IMR-90 (cell line): ENCODE measurements at regions not wholly inside any gene's neighbourhood (a gene's known extent, or its start where the extent isn't known, plus 50 kb on each side); places are given as distances from the start of the nearest gene placed in this dataset.

Experiments used
- ATAC-seq: fragments of 200-7000 bp; cut with Tn5 transposase; 2 replicates; pipeline ENCODE4 v1.9.1; 2020; ENCODE audit warnings: low read depth, mild to moderate bottlenecking, moderate library complexity
- BruUV-seq: library from RNA; stranded (reverse); fragments of 400-500 nt; replicated peaks from 2 replicates; lab custom pipeline; 2021; lab: Mats Ljungman, UMichigan
- CTCF ChIA-PET: fragments of 300-600 bp; formaldehyde crosslinking; extraction: SDS; loops from one replicate; lab custom pipeline; 2021; ENCODE audit warnings: antibody characterized with exemption; lab: Yijun Ruan, JAX
- POLR2A ChIA-PET: fragments of 300-600 bp; sonication (Branson Sonifier 250); formaldehyde crosslinking; loops from one replicate; lab custom pipeline; 2022; ENCODE audit warnings: antibody characterized with exemption; ENCODE audit not compliant: unreplicated experiment; lab: Charles Lee
- DNase-seq: peaks from one replicate; pipeline ENCODE4 v3.0.0; 2013
- H2AFZ ChIP-seq: replicated peaks from 2 replicates; pipeline ENCODE3; 2013; ENCODE audit warnings: low read length, mild to moderate bottlenecking; ENCODE audit not compliant: poor library complexity
- H2AK5ac ChIP-seq: 2 replicates; pipeline ENCODE4 v1.6.1; 2013; ENCODE audit warnings: low read depth, low read length, inconsistent platforms
- H2AK9ac ChIP-seq: replicated peaks from 2 replicates; pipeline ENCODE3; 2013; ENCODE audit warnings: mild to moderate bottlenecking, low read depth, low read length, moderate library complexity; ENCODE audit not compliant: poor library complexity
- H2BK120ac ChIP-seq: 2 replicates; pipeline ENCODE4 v1.6.1; 2013; ENCODE audit warnings: low read depth, low read length, inconsistent platforms
- H2BK15ac ChIP-seq: 3 replicates; pipeline ENCODE4 v1.6.1; 2013; ENCODE audit warnings: low read depth, low read length, inconsistent platforms
- H2BK20ac ChIP-seq: 2 replicates; pipeline ENCODE4 v1.6.1; 2013; ENCODE audit warnings: low read depth, mild to moderate bottlenecking, inconsistent platforms, low read length, moderate library complexity
- H2BK5ac ChIP-seq: 2 replicates; pipeline ENCODE4 v1.6.1; 2013; ENCODE audit warnings: mild to moderate bottlenecking, low read depth, low read length, inconsistent platforms; ENCODE audit not compliant: poor library complexity, severe bottlenecking
- H3K14ac ChIP-seq: replicated peaks from 2 replicates; pipeline ENCODE4 v1.6.1; 2013; ENCODE audit warnings: low read depth, low read length, inconsistent platforms
- H3K18ac ChIP-seq: 2 replicates; pipeline ENCODE4 v1.6.1; 2013; ENCODE audit warnings: low read depth, low read length, control low read depth
- H3K23ac ChIP-seq: 2 replicates; pipeline ENCODE4 v1.6.1; 2013; ENCODE audit warnings: low read depth, low read length, inconsistent platforms
- H3K27ac ChIP-seq: 2 replicates; pipeline ENCODE4 v1.5.1; 2013; ENCODE audit warnings: mild to moderate bottlenecking, control low read depth, low read length; ENCODE audit not compliant: insufficient read depth
- H3K27me3 ChIP-seq: 2 replicates; pipeline ENCODE4 v1.6.1; 2013; ENCODE audit warnings: low read length; ENCODE audit not compliant: control insufficient read depth, insufficient read depth
- H3K36me3 ChIP-seq: 2 replicates; pipeline ENCODE4 v1.6.1; 2013; ENCODE audit warnings: low read length, mixed read lengths; ENCODE audit not compliant: control insufficient read depth, insufficient read depth
- H3K4ac ChIP-seq: 2 replicates; pipeline ENCODE4 v1.6.1; 2013; ENCODE audit warnings: low read depth, low read length, inconsistent platforms
- H3K4me1 ChIP-seq: 2 replicates; pipeline ENCODE4 v1.6.1; 2013; ENCODE audit warnings: low read length, mixed read lengths; ENCODE audit not compliant: control insufficient read depth, insufficient read depth
- H3K4me2 ChIP-seq: 2 replicates; pipeline ENCODE4 v1.6.1; 2013; ENCODE audit warnings: low read depth, mild to moderate bottlenecking, control low read depth, low read length, moderate library complexity
- H3K4me3 ChIP-seq: 2 replicates; pipeline ENCODE4 v1.5.1; 2013; ENCODE audit warnings: low read depth, mild to moderate bottlenecking, control low read depth, low read length, moderate library complexity; ENCODE audit not compliant: insufficient read depth
- H3K56ac ChIP-seq: 2 replicates; pipeline ENCODE4 v1.6.1; 2013; ENCODE audit warnings: low read length, inconsistent platforms; ENCODE audit not compliant: insufficient read depth; ENCODE audit errors: extremely low read depth
- H3K79me1 ChIP-seq, 2 experiments: 2 replicates each; pipeline ENCODE4 v1.6.1; 2013; ENCODE audit warnings: low read length in 2 of 2, inconsistent platforms in 1 of 2, low read depth in 1 of 2
- H3K9ac ChIP-seq: 2 replicates; pipeline ENCODE4 v1.6.1; 2013; ENCODE audit warnings: low read depth, low read length, control low read depth
- H3K9me1 ChIP-seq: 2 replicates; pipeline ENCODE4 v1.6.1; 2013; ENCODE audit warnings: low read length, inconsistent platforms; ENCODE audit not compliant: insufficient read depth
- H3K9me3 ChIP-seq: 2 replicates; pipeline ENCODE4 v1.6.1; 2013; ENCODE audit warnings: low read length; ENCODE audit not compliant: control insufficient read depth, insufficient read depth
- H4K20me1 ChIP-seq: 2 replicates; pipeline ENCODE4 v1.6.1; 2013; ENCODE audit warnings: low read length, inconsistent platforms; ENCODE audit not compliant: insufficient read depth
- H4K5ac ChIP-seq: 2 replicates; pipeline ENCODE4 v1.6.1; 2013; ENCODE audit warnings: mild to moderate bottlenecking, low read depth, low read length, control low read depth
- H4K8ac ChIP-seq, 2 experiments: 2 replicates each; pipeline ENCODE4 v1.6.1; 2013; ENCODE audit warnings: low read depth in 2 of 2, low read length in 2 of 2, control low read depth in 1 of 2, inconsistent platforms in 1 of 2
- H4K91ac ChIP-seq: 2 replicates; pipeline ENCODE4 v1.6.1; 2013; ENCODE audit warnings: low read depth, low read length, inconsistent platforms; ENCODE audit not compliant: insufficient read depth
- BHLHE40 ChIP-seq: fragments of 150-350 bp; IDR thresholded peaks from 2 replicates; pipeline ENCODE4 v1.6.1; 2016; ENCODE audit warnings: mild to moderate bottlenecking, low read depth, low read length
- CTCF ChIP-seq: conservative IDR thresholded peaks from 2 replicates; pipeline ENCODE4 v1.5.1; 2012; ENCODE audit warnings: mild to moderate bottlenecking, low read depth, low read length, improper control_type of control experiment
- MAFK ChIP-seq: IDR thresholded peaks from 2 replicates; pipeline ENCODE4 v1.6.1; 2012; ENCODE audit warnings: low read depth, low read length, improper control_type of control experiment
- NFE2L2 ChIP-seq: fragments of 150-350 bp; IDR thresholded peaks from 2 replicates; pipeline ENCODE4 v1.6.1; 2016; ENCODE audit warnings: low read depth, mild to moderate bottlenecking, low read length
- RAD21 ChIP-seq: IDR thresholded peaks from 2 replicates; pipeline ENCODE4 v1.6.1; 2012; ENCODE audit warnings: low read length, improper control_type of control experiment
- SMC3 ChIP-seq: fragments of 150-350 bp; IDR thresholded peaks from 2 replicates; pipeline ENCODE4 v1.6.1; 2016; ENCODE audit warnings: low read depth, mild to moderate bottlenecking, antibody characterized with exemption, low read length, moderate library complexity
- USF2 ChIP-seq: fragments of 150-350 bp; IDR thresholded peaks from 2 replicates; pipeline ENCODE4 v1.6.1; 2017; ENCODE audit warnings: mild to moderate bottlenecking, antibody characterized with exemption, low read length, low read depth
- WGBS, 2 experiments: methylation state at CpG; one replicate each; pipeline versions ENCODE4 v1.1.5 to v1.1.7; 2013; ENCODE audit warnings: missing lambda C conversion rate in 2 of 2; ENCODE audit not compliant: insufficient read length in 1 of 2; ENCODE audit errors: extremely low coverage in 2 of 2; 5-methylcytosine and 5-hydroxymethylcytosine counted together
- dilution Hi-C: fragments of 300-500 bp; cut with HindIII; formaldehyde crosslinking; loops from one replicate; pipeline ENCODE4 v1.14.3; 2018; ENCODE audit warnings: low sequenced_read_pairs; ENCODE audit not compliant: unreplicated experiment
- in situ Hi-C: fragments of 300-500 bp; cut with MboI; formaldehyde crosslinking; loops from 3 replicates; pipeline ENCODE4 v1.14.3; 2019; ENCODE audit warnings: low sequenced_read_pairs, inconsistent platforms, mixed read lengths
- intact Hi-C: fragments of 100-400 bp; cut with micrococcal nuclease; formaldehyde crosslinking; loops from 2 replicates; pipeline ENCODE4 v1.10.0; 2022

- H2BK15ac ChIP-seq = no peak overlapping the region
- in situ Hi-C loops (no loop called here), dilution Hi-C loops (no loop called here), intact Hi-C loops (no loop called here)
- ATAC-seq = no peak
- H4K8ac ChIP-seq = no peak overlapping the region
- H3K18ac ChIP-seq = no peak overlapping the region
- no peak overlapping the region for H3K14ac ChIP-seq
- no peak overlapping the region for H2AK5ac ChIP-seq
- ChIA-PET POLR2A (no interaction called here), CTCF (no interaction called here)
- TF ChIP-seq USF2 = no peak
- TF ChIP-seq MAFK = no peak
- no peak for TF ChIP-seq BHLHE40
- no peak for TF ChIP-seq CTCF
- TF ChIP-seq RAD21 = no peak
- TF ChIP-seq NFE2L2 = no peak
- TF ChIP-seq SMC3 = no peak
- no peak overlapping the region for H2BK20ac ChIP-seq
- no peak overlapping the region for H4K5ac ChIP-seq
- H3K23ac ChIP-seq = no peak overlapping the region
- H2AK9ac ChIP-seq = no peak overlapping the region
- WGBS, 2 experiments = no CpG with 5 or more reads among the region's 3 CpGs
- H3K9ac ChIP-seq = no peak overlapping the region
- no peak overlapping the region for H2BK120ac ChIP-seq
- H3K36me3 ChIP-seq = no peaks in the 10 kb centered on the region
- no peak overlapping the region for H3K4me2 ChIP-seq
- no peaks in the 10 kb centered on the region for H3K9me1 ChIP-seq
- no peak for DNase-seq
- H3K56ac ChIP-seq = no peak overlapping the region
- peaks cover 17% of the 10 kb centered on the region for H3K9me3 ChIP-seq
- H3K4ac ChIP-seq = no peak overlapping the region
- H4K91ac ChIP-seq = no peak overlapping the region
- no peaks in the 10 kb centered on the region for H3K4me1 ChIP-seq
- no peak overlapping the region for H3K4me3 ChIP-seq
- H2BK5ac ChIP-seq = no peak overlapping the region
- H3K27me3 ChIP-seq = no peaks in the 10 kb centered on the region
- BruUV-seq = no TSS peak
- H3K27ac ChIP-seq = no peak overlapping the region
- no peaks in the 10 kb centered on the region for H4K20me1 ChIP-seq
- H2AFZ ChIP-seq = no peak overlapping the region
- no peaks in the 10 kb centered on the region for H3K79me1 ChIP-seq
Measured at GRCh38 chr6:169945117-169945516, 193.7 kb downstream of the ERMARD start.
